SJSA1 (cell line): ENCODE measurements at regions not wholly inside any gene's neighbourhood (a gene's known extent, or its start where the extent isn't known, plus 50 kb on each side); places are given as distances from the start of the nearest gene placed in this dataset.

ENCODE experiments used
- DNase-seq, 2 experiments: peaks; one replicate each; pipeline ENCODE4 v3.0.0-alpha.2; 2015 to 2020; ENCODE audit warnings: low spot score in 2 of 2, low read depth in 1 of 2
- H3K27ac ChIP-seq: fragments of 250-450 bp; sonication (Bioruptor Pico); 2 replicates; pipeline ENCODE4 v1.5.1; 2020; ENCODE audit warnings: mild to moderate bottlenecking, moderate library complexity
- H3K27me3 ChIP-seq: fragments of 250-450 bp; sonication (Bioruptor Pico); replicated peaks from 2 replicates; pipeline ENCODE4 v1.5.1; 2020; ENCODE audit warnings: mild to moderate bottlenecking, moderate library complexity
- H3K36me3 ChIP-seq: fragments of 250-450 bp; sonication (Bioruptor Pico); 2 replicates; pipeline ENCODE4 v1.5.1; 2020; ENCODE audit warnings: mild to moderate bottlenecking
- H3K4me1 ChIP-seq: fragments of 250-450 bp; sonication (Bioruptor Pico); replicated peaks from 2 replicates; pipeline ENCODE4 v1.6.1; 2021; ENCODE audit warnings: mild to moderate bottlenecking
- H3K4me3 ChIP-seq: fragments of 250-450 bp; sonication (Bioruptor Pico); 2 replicates; pipeline ENCODE4 v1.5.1; 2020; ENCODE audit warnings: mild to moderate bottlenecking
- H3K9me3 ChIP-seq: fragments of 250-450 bp; sonication (Bioruptor Pico); replicated peaks from 2 replicates; pipeline ENCODE4 v1.5.1; 2020; ENCODE audit warnings: mild to moderate bottlenecking

- Histone ChIP-seq H3K9me3 (no peaks in the 10 kb centered on the region), H3K36me3 (no peaks in the 10 kb centered on the region), H3K4me1 (no peaks in the 10 kb centered on the region), H3K4me3 (no peak overlapping the region), H3K27me3 (no peaks in the 10 kb centered on the region), H3K27ac (no peak overlapping the region)
- no peak for DNase-seq
Observed at GRCh38 chr4:133995243-133995960, 206.2 kb downstream of the PABPC4L start.

GRCh38 chr4:133982533-133983224, 218.9 kb downstream of the PABPC4L start:
- no peak overlapping the region for H3K27ac ChIP-seq
- H3K4me3 ChIP-seq: no peak overlapping the region
- no peaks in the 10 kb centered on the region for H3K9me3 ChIP-seq
- DNase-seq: no peak
- H3K27me3 ChIP-seq: no peaks in the 10 kb centered on the region
- H3K4me1 ChIP-seq: no peaks in the 10 kb centered on the region
- H3K36me3 ChIP-seq: no peaks in the 10 kb centered on the region

- Histone ChIP-seq H3K36me3 (no peaks in the 10 kb centered on the region), H3K9me3 (no peaks in the 10 kb centered on the region), H3K4me1 (no peaks in the 10 kb centered on the region), H3K27me3 (no peaks in the 10 kb centered on the region), H3K4me3 (no peak overlapping the region), H3K27ac (no peak overlapping the region)
- DNase-seq: no peak
Observed at GRCh38 chr4:133981327-133981726, 220.3 kb downstream of the PABPC4L start.

DNA sequence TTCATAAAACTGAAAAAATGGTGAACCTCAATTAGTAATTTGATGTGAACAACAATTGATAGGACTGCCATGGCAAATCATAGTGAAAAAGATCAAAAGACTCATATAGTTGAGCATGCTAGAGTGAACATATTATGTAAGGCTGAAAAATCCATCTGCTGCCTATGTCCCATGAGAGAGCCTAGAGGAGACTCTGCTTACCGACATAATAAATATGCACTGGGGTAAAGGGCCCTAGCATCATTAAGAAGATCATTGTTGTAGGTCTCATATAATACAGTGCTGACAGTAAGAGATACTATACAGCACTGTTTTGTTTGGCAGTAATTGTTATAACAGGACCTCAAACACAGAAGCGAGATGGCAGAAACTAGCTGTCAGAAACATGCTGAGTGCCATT, 229.0 kb downstream of the PABPC4L start:
- no peak overlapping the region for H3K27ac ChIP-seq
- H3K36me3 ChIP-seq: no peaks in the 10 kb centered on the region
- no peaks in the 10 kb centered on the region for H3K27me3 ChIP-seq
- no peak overlapping the region for H3K4me3 ChIP-seq
- H3K4me1 ChIP-seq: no peaks in the 10 kb centered on the region
- no peaks in the 10 kb centered on the region; the same call in 1 of the 2 replicates for H3K9me3 ChIP-seq
- no peak for DNase-seq

DNA sequence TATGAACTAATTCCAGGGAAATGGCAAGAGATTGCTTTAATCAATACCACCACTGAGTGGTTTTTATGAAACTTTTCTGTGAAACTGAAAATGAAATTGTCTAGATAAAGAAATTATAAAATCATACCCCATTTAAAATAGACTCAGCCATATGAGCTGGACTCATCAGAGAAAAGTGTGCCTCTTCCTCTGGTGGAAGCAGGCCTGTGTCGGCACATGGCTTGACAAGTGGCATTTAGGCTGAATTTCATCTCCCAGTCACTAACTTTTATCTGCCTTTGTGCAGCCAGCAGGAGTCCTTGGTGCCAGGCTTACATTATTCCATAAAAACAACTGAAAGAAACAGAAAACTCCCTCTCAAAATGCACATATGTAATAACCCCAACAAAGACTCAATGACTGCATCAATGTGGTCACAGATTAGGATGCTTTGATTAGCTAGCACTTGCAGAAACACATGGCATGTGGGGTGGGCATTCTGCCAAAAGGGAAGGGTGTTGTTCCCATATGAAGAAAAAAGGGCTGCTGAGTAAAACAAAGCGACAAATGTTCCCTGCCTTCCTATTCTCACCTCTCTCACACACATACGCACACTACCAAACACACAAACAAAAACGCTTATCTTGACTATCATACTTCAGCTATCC, 232.3 kb downstream of the PABPC4L start:
- Histone ChIP-seq H3K9me3 (no peaks in the 10 kb centered on the region), H3K27ac (no peak overlapping the region), H3K4me1 (no peaks in the 10 kb centered on the region), H3K4me3 (no peak overlapping the region), H3K36me3 (no peaks in the 10 kb centered on the region), H3K27me3 (no peaks in the 10 kb centered on the region)
- no peak for DNase-seq

GRCh38 chr4:133968174-133968573, 233.4 kb downstream of the PABPC4L start:
- H3K4me3 ChIP-seq: no peak overlapping the region
- H3K27ac ChIP-seq: no peak overlapping the region
- H3K27me3 ChIP-seq: no peaks in the 10 kb centered on the region
- H3K36me3 ChIP-seq: no peaks in the 10 kb centered on the region
- no peaks in the 10 kb centered on the region for H3K9me3 ChIP-seq
- H3K4me1 ChIP-seq: no peaks in the 10 kb centered on the region
- DNase-seq: no peak

GRCh38 chr4:133960975-133961374, 240.6 kb downstream of the PABPC4L start:
- Histone ChIP-seq H3K36me3 (no peaks in the 10 kb centered on the region), H3K4me3 (no peak overlapping the region), H3K4me1 (no peaks in the 10 kb centered on the region), H3K27me3 (no peaks in the 10 kb centered on the region), H3K9me3 (0 out of 2 replicates have a peak, but pooled peaks cover 2% of the 10 kb centered on the region), H3K27ac (no peak overlapping the region)
- no peak for DNase-seq

DNA sequence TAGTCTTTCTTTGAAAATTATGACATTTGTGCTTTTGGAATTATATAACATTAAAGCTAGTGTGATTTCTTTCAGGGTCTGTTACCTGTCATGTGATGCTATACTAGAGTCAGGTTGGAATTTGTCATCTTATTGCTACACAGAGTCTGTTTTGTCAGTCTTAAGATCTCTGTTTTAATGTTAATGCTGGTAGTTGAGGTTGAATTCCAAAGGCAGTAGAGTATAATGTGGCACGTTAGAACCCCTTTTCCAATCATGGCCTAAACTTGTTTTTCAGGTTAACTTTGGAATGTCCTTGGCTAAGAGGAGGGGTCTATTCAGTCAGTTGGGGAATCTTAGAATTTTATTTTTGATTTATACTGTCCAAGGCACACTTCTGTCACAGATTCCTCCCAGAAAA, 258.5 kb downstream of the PABPC4L start:
- Histone ChIP-seq H3K36me3 (no peaks in the 10 kb centered on the region), H3K27me3 (no peaks in the 10 kb centered on the region), H3K4me3 (no peak overlapping the region), H3K27ac (no peak overlapping the region), H3K4me1 (no peaks in the 10 kb centered on the region), H3K9me3 (no peaks in the 10 kb centered on the region; the same call in 1 of the 2 replicates)
- DNase-seq: no peak

DNA sequence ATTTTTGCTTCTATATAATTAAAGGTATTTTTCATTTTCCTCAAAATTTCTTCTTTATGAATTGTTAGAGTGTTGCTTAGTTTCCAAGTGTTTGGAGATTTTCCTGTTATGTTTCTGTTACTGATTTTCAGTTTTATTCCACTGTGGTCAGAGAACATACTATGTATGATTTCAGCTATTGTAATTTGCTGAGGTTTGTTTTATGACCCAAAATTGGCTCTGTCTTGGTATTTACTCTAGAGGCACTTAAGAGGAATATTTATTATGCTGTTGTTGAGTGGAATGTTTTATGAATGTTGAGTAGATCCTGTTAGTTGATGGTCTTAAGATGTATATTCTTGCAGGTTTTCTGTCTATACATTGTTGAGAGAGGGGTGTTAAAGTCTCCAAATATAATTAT, 263.5 kb downstream of the PABPC4L start:
- no peak overlapping the region for H3K27ac ChIP-seq
- no peak overlapping the region for H3K4me3 ChIP-seq
- no peaks in the 10 kb centered on the region for H3K36me3 ChIP-seq
- no peak for DNase-seq
- no peaks in the 10 kb centered on the region; the same call in 1 of the 2 replicates for H3K9me3 ChIP-seq
- H3K4me1 ChIP-seq: no peaks in the 10 kb centered on the region
- no peaks in the 10 kb centered on the region for H3K27me3 ChIP-seq

DNA sequence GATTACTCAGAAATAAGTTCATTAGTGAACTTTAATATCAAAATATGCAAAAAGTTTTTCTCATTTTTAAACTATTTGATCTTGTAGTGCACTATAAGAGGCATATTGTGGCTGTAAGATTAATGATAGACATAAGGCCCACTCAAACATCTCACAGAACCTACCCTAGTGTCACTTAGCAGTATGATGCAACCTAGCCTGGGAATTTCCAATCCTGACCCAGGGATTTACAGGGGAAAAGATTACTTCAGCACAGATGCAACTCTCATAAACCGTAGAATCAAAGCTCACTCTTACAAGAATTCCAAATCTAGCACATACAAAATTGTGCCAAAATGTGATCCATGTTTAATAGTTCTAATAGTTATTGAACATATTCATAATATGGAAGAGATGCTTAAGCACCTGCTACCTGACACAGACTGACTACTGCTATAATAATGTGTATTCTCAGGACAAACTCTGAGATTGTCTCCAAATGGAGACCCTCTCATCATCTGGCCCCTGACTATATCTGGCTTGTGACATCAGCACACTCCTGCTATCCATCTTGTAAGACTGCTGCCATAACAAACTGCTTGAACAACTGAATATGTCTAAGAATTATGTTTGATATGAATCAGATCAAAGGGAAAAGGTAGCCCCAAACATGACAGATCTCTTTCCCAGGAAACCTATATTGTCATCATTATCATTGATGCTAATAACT, 271.9 kb downstream of the PABPC4L start:
- H3K27ac ChIP-seq: no peak overlapping the region
- H3K9me3 ChIP-seq: no peaks in the 10 kb centered on the region
- H3K36me3 ChIP-seq: no peaks in the 10 kb centered on the region
- H3K27me3 ChIP-seq: no peaks in the 10 kb centered on the region
- H3K4me3 ChIP-seq: no peak overlapping the region
- no peaks in the 10 kb centered on the region for H3K4me1 ChIP-seq
- no peak for DNase-seq

GRCh38 chr4:133921280-133922195, 280.1 kb downstream of the PABPC4L start:
- Histone ChIP-seq H3K36me3 (no peaks in the 10 kb centered on the region), H3K4me1 (no peaks in the 10 kb centered on the region), H3K9me3 (no peaks in the 10 kb centered on the region), H3K4me3 (no peak overlapping the region), H3K27me3 (no peaks in the 10 kb centered on the region), H3K27ac (no peak overlapping the region)
- no peak for DNase-seq

DNA sequence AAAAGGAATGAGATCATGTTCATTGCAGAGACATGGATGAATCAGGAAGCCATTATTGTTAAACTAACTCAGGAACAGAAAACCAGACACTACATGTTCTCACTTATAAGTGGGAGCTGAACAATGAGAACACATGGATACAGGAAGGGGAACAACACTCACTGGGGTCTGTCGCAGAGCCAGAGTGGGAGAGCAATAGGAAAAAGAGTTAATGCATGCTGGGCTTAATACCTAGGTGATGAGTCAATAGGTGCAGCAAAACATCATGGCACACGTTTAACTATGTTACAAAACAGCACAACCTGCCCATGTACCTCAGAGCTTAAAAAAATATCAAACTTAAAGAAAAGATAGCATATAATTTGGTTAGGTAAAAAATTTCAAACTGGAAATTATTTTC, 281.4 kb downstream of the PABPC4L start:
- H3K27me3 ChIP-seq: no peaks in the 10 kb centered on the region
- no peak for DNase-seq
- no peaks in the 10 kb centered on the region for H3K4me1 ChIP-seq
- H3K9me3 ChIP-seq: no peaks in the 10 kb centered on the region
- H3K4me3 ChIP-seq: no peak overlapping the region
- no peak overlapping the region for H3K27ac ChIP-seq
- H3K36me3 ChIP-seq: no peaks in the 10 kb centered on the region

DNA sequence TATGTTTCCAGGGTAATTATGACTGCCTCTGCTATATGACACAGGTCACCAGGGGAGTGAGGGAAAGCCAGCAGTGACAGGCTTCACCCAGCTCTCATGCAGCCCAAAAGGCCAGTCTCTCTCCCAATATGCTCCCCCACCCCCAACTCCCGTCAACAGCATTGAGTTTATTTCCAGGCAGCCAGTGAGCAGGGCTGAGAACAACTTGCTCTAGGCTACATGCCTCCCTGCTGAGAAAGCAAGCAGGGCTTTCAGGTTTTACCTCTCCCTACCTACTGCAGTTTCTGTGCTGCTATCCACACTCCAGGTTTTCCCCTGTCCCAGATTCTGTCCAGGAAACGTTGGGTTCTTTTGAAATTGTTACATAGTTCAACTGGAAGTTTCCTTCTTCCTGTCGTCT, 291.4 kb downstream of the PABPC4L start:
- no peaks in the 10 kb centered on the region for H3K4me1 ChIP-seq
- H3K27ac ChIP-seq: no peak overlapping the region
- H3K27me3 ChIP-seq: no peaks in the 10 kb centered on the region
- H3K9me3 ChIP-seq: peaks cover 5% of the 10 kb centered on the region; the same call in 1 of the 2 replicates
- no peaks in the 10 kb centered on the region for H3K36me3 ChIP-seq
- H3K4me3 ChIP-seq: no peak overlapping the region
- no peak for DNase-seq
